Fibroblast of lung (primary cell): ENCODE measurements at regions not wholly inside any gene's neighbourhood (a gene's known extent, or its start where the extent isn't known, plus 50 kb on each side); places are given as distances from the start of the nearest gene placed in this dataset.

Source experiments
- EZH2 ChIP-seq: IDR thresholded peaks from 2 replicates; pipeline ENCODE4 v1.5.1; 2012; ENCODE audit warnings: low read length, control low read depth, mild to moderate bottlenecking; ENCODE audit errors: missing control alignments
- TF ChIP-seq, protein P1 (sequence below), 2 donors: IDR thresholded peaks in 1 of 2; conservative IDR thresholded peaks in 1 of 2; 1 replicate in 1 of 2; 2 replicates in 1 of 2; pipeline ENCODE4 v1.5.1; 2011 to 2012; ENCODE audit warnings: low read length in 2 of 2, control low read depth in 1 of 2, inconsistent platforms in 1 of 2, low read depth in 1 of 2, mild to moderate bottlenecking in 1 of 2

DNA sequence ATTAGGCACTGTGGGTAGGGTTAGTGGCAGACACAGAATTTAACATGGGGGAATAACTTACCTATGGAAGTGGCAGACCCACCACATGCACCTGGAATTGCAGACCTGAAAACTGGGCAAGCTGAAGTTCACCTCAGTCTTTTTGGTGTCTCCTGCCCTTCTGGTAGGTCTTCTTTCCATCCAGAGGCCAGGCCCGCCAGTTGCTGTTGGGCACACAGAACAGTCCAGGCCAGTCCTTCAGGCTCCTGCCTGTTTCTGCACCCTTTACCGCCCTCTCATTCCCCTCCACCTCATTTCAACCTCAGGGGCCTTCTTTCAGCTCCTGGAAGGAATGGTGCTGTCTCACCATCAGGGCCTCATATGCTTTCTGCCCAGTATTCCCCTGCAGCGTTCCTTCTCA is 358.9 kb upstream of the ETAA1 start:
- TF ChIP-seq, protein P1, sequence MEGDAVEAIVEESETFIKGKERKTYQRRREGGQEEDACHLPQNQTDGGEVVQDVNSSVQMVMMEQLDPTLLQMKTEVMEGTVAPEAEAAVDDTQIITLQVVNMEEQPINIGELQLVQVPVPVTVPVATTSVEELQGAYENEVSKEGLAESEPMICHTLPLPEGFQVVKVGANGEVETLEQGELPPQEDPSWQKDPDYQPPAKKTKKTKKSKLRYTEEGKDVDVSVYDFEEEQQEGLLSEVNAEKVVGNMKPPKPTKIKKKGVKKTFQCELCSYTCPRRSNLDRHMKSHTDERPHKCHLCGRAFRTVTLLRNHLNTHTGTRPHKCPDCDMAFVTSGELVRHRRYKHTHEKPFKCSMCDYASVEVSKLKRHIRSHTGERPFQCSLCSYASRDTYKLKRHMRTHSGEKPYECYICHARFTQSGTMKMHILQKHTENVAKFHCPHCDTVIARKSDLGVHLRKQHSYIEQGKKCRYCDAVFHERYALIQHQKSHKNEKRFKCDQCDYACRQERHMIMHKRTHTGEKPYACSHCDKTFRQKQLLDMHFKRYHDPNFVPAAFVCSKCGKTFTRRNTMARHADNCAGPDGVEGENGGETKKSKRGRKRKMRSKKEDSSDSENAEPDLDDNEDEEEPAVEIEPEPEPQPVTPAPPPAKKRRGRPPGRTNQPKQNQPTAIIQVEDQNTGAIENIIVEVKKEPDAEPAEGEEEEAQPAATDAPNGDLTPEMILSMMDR (conservative IDR thresholded peaks at IDR 0.05 in 1 of 2, IDR thresholded peaks at IDR 0.05 in 1 of 2; ENCODE audit: low read depth in 1 of 2, low read length in 2 of 2) = no peak
- no peak for TF ChIP-seq EZH2
